HG03045 (cell line): ENCODE measurements at regions not wholly inside any gene's neighbourhood (a gene's known extent, or its start where the extent isn't known, plus 50 kb on each side); places are given as distances from the start of the nearest gene placed in this dataset.
"Not testable (repeated sequence)": the region's sequence is repeated elsewhere in the genome, so short reads cannot be mapped to it uniquely, and the experiment has no call there.

Source experiments
- ATAC-seq: cut with Tn5 transposase; IDR thresholded peaks from one replicate; pipeline ENCODE4 v1.9.1; 2021; ENCODE audit warnings: mild to moderate bottlenecking, moderate library complexity; ENCODE audit not compliant: unreplicated experiment

GRCh38 chr4:60718874-60719273, 481.3 kb upstream of the ADGRL3 start:
- ATAC-seq: no peak

- no peak for ATAC-seq
Observed at GRCh38 chr4:60721685-60722084, 478.4 kb upstream of the ADGRL3 start.

GRCh38 chr4:60723796-60724195, 476.3 kb upstream of the ADGRL3 start:
- no peak for ATAC-seq

- no peak for ATAC-seq
Observed at GRCh38 chr4:60724623-60725022, 475.5 kb upstream of the ADGRL3 start.

GRCh38 chr4:60726779-60727178, 473.3 kb upstream of the ADGRL3 start:
- ATAC-seq: no peak

- ATAC-seq: no peak
Observed at GRCh38 chr4:60729194-60729593, 470.9 kb upstream of the ADGRL3 start.

GRCh38 chr4:60729764-60730163, 470.4 kb upstream of the ADGRL3 start:
- not testable (repeated sequence) for ATAC-seq

- ATAC-seq: no peak
Observed at GRCh38 chr4:60737858-60738257, 462.3 kb upstream of the ADGRL3 start.

- no peak for ATAC-seq
Observed at GRCh38 chr4:60743654-60744053, 456.5 kb upstream of the ADGRL3 start.

- ATAC-seq: no peak
Observed at GRCh38 chr4:60744767-60745166, 455.4 kb upstream of the ADGRL3 start.

- ATAC-seq: no peak
Observed at GRCh38 chr4:60745800-60746571, 454.1 kb upstream of the ADGRL3 start.

- no peak for ATAC-seq
Observed at GRCh38 chr4:60750962-60751361, 449.2 kb upstream of the ADGRL3 start.

- ATAC-seq: no peak
Observed at GRCh38 chr4:60757986-60758680, 442.0 kb upstream of the ADGRL3 start.

GRCh38 chr4:60759518-60760245, 440.4 kb upstream of the ADGRL3 start:
- no peak for ATAC-seq

- no peak for ATAC-seq
Observed at GRCh38 chr4:60780874-60781273, 419.3 kb upstream of the ADGRL3 start.

GRCh38 chr4:60790608-60791007, 409.5 kb upstream of the ADGRL3 start:
- ATAC-seq: no peak

GRCh38 chr4:60794372-60794771, 405.8 kb upstream of the ADGRL3 start:
- no peak for ATAC-seq

- ATAC-seq: no peak
Observed at GRCh38 chr4:60799214-60799613, 400.9 kb upstream of the ADGRL3 start.

- no peak for ATAC-seq
Observed at GRCh38 chr4:60800701-60801100, 399.4 kb upstream of the ADGRL3 start.

- no peak for ATAC-seq
Observed at GRCh38 chr4:60805500-60806313, 394.4 kb upstream of the ADGRL3 start.
